ENCODE measurements at regions not wholly inside any gene's neighbourhood (a gene's known extent, or its start where the extent isn't known, plus 50 kb on each side); places are given as distances from the start of the nearest gene placed in this dataset.

DNA sequence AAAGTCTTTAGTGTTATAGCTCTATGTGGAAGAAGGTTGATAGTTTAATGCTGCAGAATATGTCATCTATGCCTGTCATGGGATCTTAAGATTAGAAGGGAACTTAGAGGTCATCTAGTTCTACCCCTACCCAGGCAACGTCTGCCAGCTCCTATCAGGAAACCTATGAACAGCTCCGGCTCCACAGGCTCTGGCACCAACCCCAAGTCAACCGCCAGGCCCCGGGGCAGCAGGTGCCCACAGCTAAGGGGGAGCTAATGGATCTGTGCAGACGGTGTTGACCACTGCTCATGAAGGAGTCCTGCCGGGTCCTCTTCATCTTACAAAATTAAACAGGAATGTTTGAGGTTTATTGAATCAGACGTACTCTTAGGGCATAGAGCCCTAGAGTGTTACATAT lies 440.8 kb upstream of the KLHL29 start:
- TF ChIP-seq, protein P1, sequence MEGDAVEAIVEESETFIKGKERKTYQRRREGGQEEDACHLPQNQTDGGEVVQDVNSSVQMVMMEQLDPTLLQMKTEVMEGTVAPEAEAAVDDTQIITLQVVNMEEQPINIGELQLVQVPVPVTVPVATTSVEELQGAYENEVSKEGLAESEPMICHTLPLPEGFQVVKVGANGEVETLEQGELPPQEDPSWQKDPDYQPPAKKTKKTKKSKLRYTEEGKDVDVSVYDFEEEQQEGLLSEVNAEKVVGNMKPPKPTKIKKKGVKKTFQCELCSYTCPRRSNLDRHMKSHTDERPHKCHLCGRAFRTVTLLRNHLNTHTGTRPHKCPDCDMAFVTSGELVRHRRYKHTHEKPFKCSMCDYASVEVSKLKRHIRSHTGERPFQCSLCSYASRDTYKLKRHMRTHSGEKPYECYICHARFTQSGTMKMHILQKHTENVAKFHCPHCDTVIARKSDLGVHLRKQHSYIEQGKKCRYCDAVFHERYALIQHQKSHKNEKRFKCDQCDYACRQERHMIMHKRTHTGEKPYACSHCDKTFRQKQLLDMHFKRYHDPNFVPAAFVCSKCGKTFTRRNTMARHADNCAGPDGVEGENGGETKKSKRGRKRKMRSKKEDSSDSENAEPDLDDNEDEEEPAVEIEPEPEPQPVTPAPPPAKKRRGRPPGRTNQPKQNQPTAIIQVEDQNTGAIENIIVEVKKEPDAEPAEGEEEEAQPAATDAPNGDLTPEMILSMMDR (IDR thresholded peaks at IDR 0.05), result no peak
- TF ChIP-seq SIN3A (IDR thresholded peaks at IDR 0.05; ENCODE audit: borderline replicate concordance, insufficient read depth, low read depth, low read length) (no peak), POLR2AphosphoS5 (IDR thresholded peaks at IDR 0.05; ENCODE audit: low read depth, low read length) (no peak), TCF7L2 (IDR thresholded peaks at IDR 0.05; ENCODE audit: low read depth, low read length) (no peak)
- TF ChIP-seq, protein P2, sequence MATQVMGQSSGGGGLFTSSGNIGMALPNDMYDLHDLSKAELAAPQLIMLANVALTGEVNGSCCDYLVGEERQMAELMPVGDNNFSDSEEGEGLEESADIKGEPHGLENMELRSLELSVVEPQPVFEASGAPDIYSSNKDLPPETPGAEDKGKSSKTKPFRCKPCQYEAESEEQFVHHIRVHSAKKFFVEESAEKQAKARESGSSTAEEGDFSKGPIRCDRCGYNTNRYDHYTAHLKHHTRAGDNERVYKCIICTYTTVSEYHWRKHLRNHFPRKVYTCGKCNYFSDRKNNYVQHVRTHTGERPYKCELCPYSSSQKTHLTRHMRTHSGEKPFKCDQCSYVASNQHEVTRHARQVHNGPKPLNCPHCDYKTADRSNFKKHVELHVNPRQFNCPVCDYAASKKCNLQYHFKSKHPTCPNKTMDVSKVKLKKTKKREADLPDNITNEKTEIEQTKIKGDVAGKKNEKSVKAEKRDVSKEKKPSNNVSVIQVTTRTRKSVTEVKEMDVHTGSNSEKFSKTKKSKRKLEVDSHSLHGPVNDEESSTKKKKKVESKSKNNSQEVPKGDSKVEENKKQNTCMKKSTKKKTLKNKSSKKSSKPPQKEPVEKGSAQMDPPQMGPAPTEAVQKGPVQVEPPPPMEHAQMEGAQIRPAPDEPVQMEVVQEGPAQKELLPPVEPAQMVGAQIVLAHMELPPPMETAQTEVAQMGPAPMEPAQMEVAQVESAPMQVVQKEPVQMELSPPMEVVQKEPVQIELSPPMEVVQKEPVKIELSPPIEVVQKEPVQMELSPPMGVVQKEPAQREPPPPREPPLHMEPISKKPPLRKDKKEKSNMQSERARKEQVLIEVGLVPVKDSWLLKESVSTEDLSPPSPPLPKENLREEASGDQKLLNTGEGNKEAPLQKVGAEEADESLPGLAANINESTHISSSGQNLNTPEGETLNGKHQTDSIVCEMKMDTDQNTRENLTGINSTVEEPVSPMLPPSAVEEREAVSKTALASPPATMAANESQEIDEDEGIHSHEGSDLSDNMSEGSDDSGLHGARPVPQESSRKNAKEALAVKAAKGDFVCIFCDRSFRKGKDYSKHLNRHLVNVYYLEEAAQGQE (IDR thresholded peaks at IDR 0.05; ENCODE audit: insufficient read depth in 1 of 2, low read depth in 2 of 2, low read length in 1 of 2), result no peak

Measured in Panc1 (cell line).